Lower lobe of right lung (tissue), 2 donors: ENCODE measurements at regions not wholly inside any gene's neighbourhood (a gene's known extent, or its start where the extent isn't known, plus 50 kb on each side); places are given as distances from the start of the nearest gene placed in this dataset.

Source experiments
- ATAC-seq, 2 donors: fragments of 200-7000 bp; cut with Tn5 transposase; one replicate each; pipeline ENCODE4 v1.9.1; 2020 to 2022; ENCODE audit warnings: mild to moderate bottlenecking in 2 of 2, moderate library complexity in 2 of 2
- DNase-seq: peaks from one replicate; pipeline ENCODE4 v3.0.0-alpha.2; 2020
- H3K27ac ChIP-seq: fragments of 200-600 bp; one replicate; pipeline ENCODE4 v1.8.0; 2022
- H3K27me3 ChIP-seq: fragments of 200-600 bp; one replicate; pipeline ENCODE4 v1.8.0; 2022; ENCODE audit warnings: low read depth
- H3K36me3 ChIP-seq: fragments of 200-600 bp; one replicate; pipeline ENCODE4 v1.8.0; 2022; ENCODE audit warnings: mild to moderate bottlenecking
- H3K4me1 ChIP-seq: fragments of 200-600 bp; one replicate; pipeline ENCODE4 v1.8.0; 2022
- H3K4me3 ChIP-seq: fragments of 200-600 bp; one replicate; pipeline ENCODE4 v1.8.0; 2022; ENCODE audit warnings: mild to moderate bottlenecking
- H3K9me3 ChIP-seq: fragments of 200-600 bp; one replicate; pipeline ENCODE4 v1.8.0; 2022
- CTCF ChIP-seq: fragments of 200-600 bp; IDR thresholded peaks from one replicate; pipeline ENCODE4 v1.8.0; 2022; ENCODE audit warnings: antibody characterized with exemption, mild to moderate bottlenecking
- intact Hi-C: fragments of 100-400 bp; cut with DNase I; formaldehyde crosslinking; loops from one replicate; pipeline ENCODE4 v1.11.0; 2022
- donor health status: DM: no; HTN: yes; CAD: no; lungs with severe emphysema.

GRCh38 chr5:161077496-161077895 is 225.5 kb upstream of the ATP10B start:
- DNase-seq (no peak), ATAC-seq (no peak)
- H3K27me3 ChIP-seq, result no peaks in the 10 kb centered on the region
- intact Hi-C loops, result no loop called here
- no peaks in the 10 kb centered on the region for H3K36me3 ChIP-seq
- H3K27ac ChIP-seq, result no peak overlapping the region
- TF ChIP-seq CTCF, result no peak
- H3K4me1 ChIP-seq, result no peaks in the 10 kb centered on the region
- H3K9me3 ChIP-seq, result no peaks in the 10 kb centered on the region
- no peak overlapping the region for H3K4me3 ChIP-seq

GRCh38 chr5:161064781-161065180 is 212.8 kb upstream of the ATP10B start:
- no peaks in the 10 kb centered on the region for H3K9me3 ChIP-seq
- no peak for ATAC-seq
- H3K27me3 ChIP-seq, result no peaks in the 10 kb centered on the region
- no peak for DNase-seq
- H3K4me1 ChIP-seq, result no peaks in the 10 kb centered on the region
- intact Hi-C loops, result no loop called here
- H3K27ac ChIP-seq, result no peak overlapping the region
- H3K4me3 ChIP-seq, result no peak overlapping the region
- no peak for TF ChIP-seq CTCF
- H3K36me3 ChIP-seq, result no peaks in the 10 kb centered on the region

DNA sequence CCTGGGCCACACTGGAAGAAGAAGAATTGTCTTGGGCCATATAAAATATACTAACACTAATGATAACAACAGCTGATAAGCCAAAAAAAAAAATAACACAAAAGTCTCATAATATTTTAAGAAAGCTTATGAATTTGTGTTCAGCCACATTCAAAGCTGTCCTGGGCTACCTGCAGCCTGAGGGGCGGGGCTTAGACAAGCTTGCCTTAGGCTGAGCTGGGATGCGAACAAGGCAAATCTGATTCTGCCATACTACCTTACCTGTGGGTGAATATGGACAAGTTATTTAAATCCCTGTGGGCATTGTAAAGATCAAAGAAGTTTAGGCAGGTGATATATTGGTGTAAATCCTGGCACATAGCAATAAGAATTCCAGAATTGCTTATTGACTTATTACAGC is 212.3 kb upstream of the ATP10B start:
- no peaks in the 10 kb centered on the region for H3K9me3 ChIP-seq
- DNase-seq, result no peak
- no peaks in the 10 kb centered on the region for H3K36me3 ChIP-seq
- intact Hi-C loops, result no loop called here
- no peaks in the 10 kb centered on the region for H3K4me1 ChIP-seq
- TF ChIP-seq CTCF, result no peak
- no peak overlapping the region for H3K27ac ChIP-seq
- no peak for ATAC-seq
- H3K27me3 ChIP-seq, result no peaks in the 10 kb centered on the region
- H3K4me3 ChIP-seq, result no peak overlapping the region

- intact Hi-C loops, result no loop called here
- H3K27me3 ChIP-seq, result no peaks in the 10 kb centered on the region
- no peak for TF ChIP-seq CTCF
- no peaks in the 10 kb centered on the region for H3K9me3 ChIP-seq
- H3K4me3 ChIP-seq, result no peak overlapping the region
- H3K27ac ChIP-seq, result no peak overlapping the region
- H3K36me3 ChIP-seq, result no peaks in the 10 kb centered on the region
- ATAC-seq (no peak), DNase-seq (no peak)
- no peaks in the 10 kb centered on the region for H3K4me1 ChIP-seq
These were observed 206.8 kb upstream of the ATP10B start for GRCh38 chr5:161058781-161059180.

- Histone ChIP-seq H3K4me1 (no peaks in the 10 kb centered on the region), H3K27ac (no peak overlapping the region), H3K4me3 (no peak overlapping the region), H3K9me3 (no peaks in the 10 kb centered on the region), H3K27me3 (no peaks in the 10 kb centered on the region), H3K36me3 (no peaks in the 10 kb centered on the region)
- intact Hi-C loops, result no loop called here
- DNase-seq (no peak), ATAC-seq (peak; percentile 68 to 86)
- no peak for TF ChIP-seq CTCF
These were observed 200.0 kb upstream of the ATP10B start for GRCh38 chr5:161051920-161052500.

DNA sequence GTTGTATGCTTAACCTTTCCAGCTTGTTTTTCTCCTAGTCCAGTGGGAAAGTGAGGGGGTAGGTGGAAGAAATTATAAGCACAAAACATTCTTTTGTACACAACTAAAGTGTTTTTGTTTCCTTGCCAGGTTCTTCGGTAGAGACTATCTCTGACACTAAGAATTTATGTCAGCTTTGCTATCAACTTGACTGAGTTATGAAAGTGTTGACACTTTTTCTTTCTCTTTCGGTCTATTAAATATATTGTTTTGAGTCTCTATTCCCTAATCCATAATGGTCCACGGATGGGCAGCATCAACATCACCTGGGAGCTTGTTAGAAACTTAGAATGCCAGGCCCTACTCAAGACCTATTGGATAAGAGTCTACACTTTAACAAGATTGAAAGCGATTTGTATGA is 195.0 kb upstream of the ATP10B start:
- H3K4me1 ChIP-seq, result no peaks in the 10 kb centered on the region
- intact Hi-C loops, result no loop called here
- no peaks in the 10 kb centered on the region for H3K27me3 ChIP-seq
- DNase-seq (no peak), ATAC-seq (no peak)
- H3K9me3 ChIP-seq, result no peaks in the 10 kb centered on the region
- no peak for TF ChIP-seq CTCF
- H3K4me3 ChIP-seq, result no peak overlapping the region
- H3K27ac ChIP-seq, result no peak overlapping the region
- no peaks in the 10 kb centered on the region for H3K36me3 ChIP-seq
